WI38 (cell line): ENCODE measurements at regions not wholly inside any gene's neighbourhood (a gene's known extent, or its start where the extent isn't known, plus 50 kb on each side); places are given as distances from the start of the nearest gene placed in this dataset.
"Not testable (repeated sequence)": the region's sequence is repeated elsewhere in the genome, so short reads cannot be mapped to it uniquely, and the experiment has no call there.

Experiments used
- H3K4me3 ChIP-seq: 2 replicates; pipeline ENCODE4 v1.5.1; 2011; ENCODE audit warnings: low read depth, mild to moderate bottlenecking, control low read depth, low read length
- TF ChIP-seq, protein P1 (sequence below): IDR thresholded peaks from 2 replicates; pipeline ENCODE4 v1.5.1; 2012; ENCODE audit warnings: low read depth, mild to moderate bottlenecking, control low read depth, low read length

DNA sequence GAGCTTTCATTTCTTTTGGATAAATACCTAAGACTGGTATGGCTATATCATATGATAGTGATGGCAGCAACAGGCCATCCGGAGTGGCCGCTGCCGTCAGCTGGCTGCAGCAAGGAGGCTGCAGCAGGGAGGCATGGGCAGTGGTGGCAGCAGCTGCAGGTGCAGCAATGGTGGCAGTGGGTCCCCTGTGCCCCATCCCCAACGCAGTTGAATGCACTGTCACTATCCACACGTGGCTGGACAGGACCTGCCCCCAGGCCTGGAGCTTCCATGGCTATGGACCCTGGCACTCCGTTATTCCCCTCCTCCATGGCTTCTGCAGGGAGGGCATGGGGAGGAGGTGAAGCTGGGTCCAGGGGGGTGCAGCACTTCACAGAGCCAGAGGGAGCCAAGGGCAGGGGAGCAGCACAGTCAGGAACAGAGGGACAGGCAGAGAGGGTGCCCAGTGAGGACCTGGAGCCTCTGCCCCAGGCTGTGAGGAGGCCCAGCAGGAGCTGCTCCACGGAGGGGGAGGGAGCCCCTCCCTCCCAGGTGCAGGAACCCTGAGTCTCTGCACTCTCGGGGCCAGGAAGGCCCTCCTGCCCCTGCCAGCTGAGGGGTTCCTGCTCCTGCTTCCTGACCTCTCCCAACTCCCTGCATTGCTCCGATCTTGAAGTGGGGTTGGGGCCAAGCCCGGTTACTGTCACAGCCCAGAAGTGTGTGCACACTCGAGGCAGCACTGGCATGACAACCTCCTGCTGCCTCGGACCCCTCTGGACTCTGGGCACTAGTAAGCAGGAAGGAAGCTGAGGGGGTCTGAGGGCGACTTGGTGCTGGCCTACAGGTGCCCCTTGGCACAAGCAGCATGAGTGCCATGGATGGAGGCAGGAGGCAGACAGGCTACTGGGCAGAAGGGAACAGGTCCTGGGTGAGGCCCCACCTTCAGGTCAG lies 466.3 kb downstream of the GUCY1A2 start:
- H3K4me3 ChIP-seq, result no peak overlapping the region
- TF ChIP-seq, protein P1, sequence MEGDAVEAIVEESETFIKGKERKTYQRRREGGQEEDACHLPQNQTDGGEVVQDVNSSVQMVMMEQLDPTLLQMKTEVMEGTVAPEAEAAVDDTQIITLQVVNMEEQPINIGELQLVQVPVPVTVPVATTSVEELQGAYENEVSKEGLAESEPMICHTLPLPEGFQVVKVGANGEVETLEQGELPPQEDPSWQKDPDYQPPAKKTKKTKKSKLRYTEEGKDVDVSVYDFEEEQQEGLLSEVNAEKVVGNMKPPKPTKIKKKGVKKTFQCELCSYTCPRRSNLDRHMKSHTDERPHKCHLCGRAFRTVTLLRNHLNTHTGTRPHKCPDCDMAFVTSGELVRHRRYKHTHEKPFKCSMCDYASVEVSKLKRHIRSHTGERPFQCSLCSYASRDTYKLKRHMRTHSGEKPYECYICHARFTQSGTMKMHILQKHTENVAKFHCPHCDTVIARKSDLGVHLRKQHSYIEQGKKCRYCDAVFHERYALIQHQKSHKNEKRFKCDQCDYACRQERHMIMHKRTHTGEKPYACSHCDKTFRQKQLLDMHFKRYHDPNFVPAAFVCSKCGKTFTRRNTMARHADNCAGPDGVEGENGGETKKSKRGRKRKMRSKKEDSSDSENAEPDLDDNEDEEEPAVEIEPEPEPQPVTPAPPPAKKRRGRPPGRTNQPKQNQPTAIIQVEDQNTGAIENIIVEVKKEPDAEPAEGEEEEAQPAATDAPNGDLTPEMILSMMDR, result no peak

DNA sequence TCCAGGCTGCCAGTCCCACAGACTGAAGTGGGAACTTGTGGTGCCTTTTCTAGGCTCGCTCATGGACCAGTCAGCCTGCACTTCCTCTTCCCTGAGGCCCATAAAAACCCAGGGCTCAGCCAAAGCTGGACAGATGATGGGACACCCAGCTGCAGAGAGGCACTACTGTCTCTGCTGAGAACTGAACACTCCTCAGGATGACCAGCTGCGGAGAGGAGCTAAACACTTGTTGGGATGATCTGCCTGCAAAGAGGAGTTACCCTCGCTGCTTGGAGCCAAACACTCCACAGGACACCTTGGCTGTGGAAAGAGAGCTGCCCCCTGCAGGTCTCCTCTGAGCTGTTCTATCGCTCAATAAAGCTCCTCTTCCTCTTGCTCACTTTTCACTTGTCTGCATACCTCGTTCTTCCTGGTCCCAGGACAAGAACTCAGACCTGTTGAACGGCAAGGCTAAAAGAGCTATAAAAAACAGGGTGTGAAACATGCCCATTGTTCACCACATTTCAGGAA lies 465.5 kb downstream of the GUCY1A2 start:
- H3K4me3 ChIP-seq, result no peak overlapping the region
- TF ChIP-seq, protein P1, result no peak

DNA sequence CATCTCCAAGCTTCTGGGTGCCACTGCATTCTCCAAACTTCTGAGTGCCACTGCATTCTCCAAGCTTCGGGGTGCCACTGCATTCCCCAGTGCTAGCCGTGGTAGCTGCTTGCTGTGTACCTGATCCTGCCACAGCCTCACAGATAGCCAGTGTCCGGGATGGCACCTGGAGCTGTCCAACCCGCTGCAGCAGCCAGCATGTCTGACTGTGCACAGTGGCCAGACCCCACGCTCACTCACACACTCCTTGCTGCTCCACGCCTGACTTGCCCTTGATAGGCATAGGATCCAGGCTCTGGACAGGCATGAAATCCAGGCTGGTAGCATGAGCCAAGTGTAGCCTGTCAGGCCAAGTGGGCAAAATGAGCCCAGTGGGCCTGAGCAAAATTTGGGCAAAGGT lies 465.0 kb downstream of the GUCY1A2 start:
- TF ChIP-seq, protein P1, result no peak
- no peak overlapping the region for H3K4me3 ChIP-seq

DNA sequence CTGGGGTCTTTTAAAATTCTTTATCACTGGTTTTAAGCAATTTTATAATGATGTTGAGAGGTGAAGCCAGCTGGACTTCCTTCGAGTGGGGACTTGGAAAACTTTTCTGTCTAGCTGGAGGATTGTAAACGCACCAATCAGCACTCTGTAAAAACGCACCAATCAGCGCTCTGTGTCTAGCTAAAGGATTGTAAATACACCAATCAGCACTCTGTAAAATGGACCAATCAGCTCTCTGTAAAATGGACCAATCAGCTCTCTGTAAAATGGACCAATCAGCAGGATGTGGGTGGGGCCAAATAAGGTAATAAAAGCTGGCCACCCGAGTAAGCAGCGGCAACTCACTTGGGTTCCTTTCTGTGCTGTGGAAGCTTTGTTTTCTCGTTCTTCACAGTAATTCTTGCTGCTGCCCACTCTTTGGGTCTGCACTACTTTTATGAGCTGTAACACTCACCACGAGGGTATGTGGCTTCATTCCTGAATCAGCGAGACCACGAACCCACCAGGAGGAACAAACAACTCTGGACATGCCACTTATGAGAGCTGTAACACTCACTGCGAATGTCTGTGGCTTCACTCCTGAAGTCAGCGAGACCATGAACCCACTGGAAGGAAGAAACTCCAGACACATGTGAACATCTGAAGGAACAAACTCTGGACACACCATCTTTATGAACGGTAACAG lies 462.6 kb downstream of the GUCY1A2 start:
- H3K4me3 ChIP-seq, result not testable (repeated sequence)

DNA sequence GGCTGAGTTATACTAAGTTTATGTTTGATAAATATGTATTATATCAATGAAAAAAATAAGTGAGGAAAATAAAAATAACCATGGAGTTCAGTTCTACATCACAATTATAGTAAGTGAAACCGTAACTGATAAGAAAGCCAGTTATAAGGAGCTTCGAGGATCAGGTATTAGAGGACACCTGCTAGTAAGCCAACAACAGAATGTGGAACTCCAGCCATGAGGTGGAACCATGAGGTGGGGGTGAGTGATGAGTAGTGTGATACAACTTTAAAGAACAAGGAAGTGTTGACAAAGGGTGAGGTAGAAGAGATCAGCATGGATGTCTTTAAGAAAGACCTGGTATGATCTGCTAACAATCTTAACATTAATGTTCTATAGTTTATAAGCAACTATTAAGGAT lies 452.9 kb downstream of the GUCY1A2 start:
- TF ChIP-seq, protein P1, result no peak
- H3K4me3 ChIP-seq, result no peak overlapping the region

DNA sequence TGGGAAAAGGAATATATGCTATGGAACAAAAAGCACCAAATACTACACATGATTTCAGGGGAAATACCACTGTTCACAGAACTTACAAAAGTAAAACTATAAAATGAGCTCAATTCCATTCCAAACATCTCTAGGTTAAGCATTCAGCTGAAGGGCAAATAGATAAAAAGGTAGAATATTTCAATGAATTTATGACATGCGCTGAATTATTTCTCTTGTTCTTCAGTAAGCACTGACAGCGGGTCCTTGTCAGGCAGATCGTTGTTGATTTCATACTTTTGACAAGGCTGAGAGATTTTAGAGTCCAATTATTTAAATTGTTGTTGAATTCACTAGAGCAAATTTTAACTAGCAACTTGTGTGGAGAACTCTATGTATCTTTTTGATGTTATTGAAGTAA lies 449.6 kb downstream of the GUCY1A2 start:
- TF ChIP-seq, protein P1, result no peak

DNA sequence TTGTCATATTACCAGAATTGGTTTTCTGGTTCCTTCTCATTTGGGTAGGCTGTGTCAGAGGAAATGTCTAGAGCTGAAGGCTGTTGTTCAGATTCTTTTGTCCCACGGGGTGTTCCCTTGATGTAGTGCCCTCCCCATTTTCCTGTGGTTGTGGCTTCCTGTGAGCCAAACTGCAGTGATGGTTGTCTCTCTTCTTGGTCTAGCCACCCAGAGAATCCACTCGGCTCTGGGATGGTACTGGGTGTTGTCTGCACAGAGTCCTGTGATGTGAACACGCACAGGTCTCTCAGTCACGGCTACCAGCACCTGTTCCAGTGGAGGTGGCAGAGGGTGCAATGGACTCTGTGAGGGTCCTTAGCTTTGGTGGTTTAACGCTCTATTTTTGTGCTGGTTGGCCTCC lies 440.9 kb downstream of the GUCY1A2 start:
- H3K4me3 ChIP-seq, result not testable (repeated sequence)

More for the DNA sequence above, 449.6 kb downstream of the GUCY1A2 start:
- no peak overlapping the region for H3K4me3 ChIP-seq

DNA sequence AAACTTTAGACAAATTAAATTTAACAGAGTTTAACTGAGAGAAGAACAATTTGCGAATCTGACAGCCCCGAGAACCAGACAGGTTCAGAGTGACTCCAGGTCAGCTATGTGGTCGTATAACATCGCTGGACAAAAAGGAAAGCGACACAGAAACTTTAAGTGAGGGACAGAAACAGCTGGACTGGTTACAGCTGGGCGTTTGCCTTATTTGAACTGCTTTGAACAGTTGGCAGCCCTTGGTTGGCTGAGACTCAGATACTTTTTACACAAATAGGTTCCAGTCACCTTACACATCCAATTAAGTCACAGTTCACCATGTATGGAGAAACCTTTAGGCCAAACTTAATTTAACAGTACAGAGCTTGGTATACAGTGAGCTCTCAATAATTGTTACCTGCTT lies 436.9 kb downstream of the GUCY1A2 start:
- TF ChIP-seq, protein P1, result no peak
- no peak overlapping the region for H3K4me3 ChIP-seq
